ENCODE measurements at regions not wholly inside any gene's neighbourhood (a gene's known extent, or its start where the extent isn't known, plus 50 kb on each side); places are given as distances from the start of the nearest gene placed in this dataset.
"Not testable (repeated sequence)": the region's sequence is repeated elsewhere in the genome, so short reads cannot be mapped to it uniquely, and the experiment has no call there.

DNA sequence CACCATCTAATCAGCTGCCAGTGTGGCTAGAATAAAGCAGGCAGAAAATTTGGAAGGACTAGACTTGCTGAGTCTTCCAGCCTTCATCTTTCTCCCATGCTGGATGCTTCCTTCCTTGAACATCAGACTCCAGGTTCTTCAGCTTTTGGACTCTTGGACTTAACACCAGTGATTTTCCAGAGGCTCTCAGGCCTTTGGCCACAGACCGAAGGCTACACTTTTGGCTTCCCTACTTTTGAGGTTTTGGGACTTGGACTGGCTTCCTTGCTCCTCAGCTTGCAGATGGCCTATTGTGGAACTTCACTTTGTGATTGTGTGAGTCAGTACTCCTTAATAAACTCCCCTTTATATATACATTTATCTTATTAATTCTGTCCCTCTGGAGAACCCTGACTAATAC lies 129.8 kb upstream of the MB21D2 start:
- not testable (repeated sequence) for DNase-seq

DNA sequence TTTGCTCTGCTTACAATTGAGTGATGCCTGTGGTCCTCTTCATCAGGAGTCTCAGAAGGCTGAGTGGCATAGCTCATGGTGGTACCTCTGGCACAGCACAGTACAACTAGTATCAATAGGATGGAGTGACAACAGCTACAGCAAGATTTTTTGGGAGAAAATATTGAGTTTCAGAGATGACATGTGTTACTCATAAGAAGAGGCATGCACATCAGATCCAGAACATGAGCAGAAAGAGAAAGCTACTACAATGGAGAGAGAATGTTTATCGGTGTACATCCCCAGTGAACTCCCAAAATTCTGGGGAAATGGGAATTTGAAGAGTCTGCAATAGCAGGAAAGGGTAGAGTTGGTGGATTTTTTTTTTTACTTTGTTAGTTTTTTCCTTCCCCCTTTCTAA lies 130.5 kb upstream of the MB21D2 start:
- no peak for DNase-seq

DNA sequence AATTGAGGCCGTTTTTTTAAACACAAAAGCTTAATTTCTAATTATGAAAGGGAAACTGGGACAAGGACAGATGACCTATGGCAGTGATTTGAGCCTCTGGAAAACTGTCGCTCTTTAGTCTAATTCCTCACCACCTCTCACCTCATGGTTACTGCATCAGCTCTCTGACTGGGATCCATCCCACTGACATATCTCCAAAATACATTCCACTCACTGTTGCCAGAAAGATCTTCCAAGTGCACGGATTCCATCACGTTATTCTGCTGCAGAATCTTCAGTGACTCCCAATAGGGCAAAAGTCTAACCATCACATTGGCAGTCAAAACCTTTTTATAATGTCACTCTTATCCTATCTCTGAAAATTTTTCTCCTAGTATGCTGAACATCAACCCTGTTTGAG lies 132.3 kb upstream of the MB21D2 start:
- no peak for DNase-seq

DNA sequence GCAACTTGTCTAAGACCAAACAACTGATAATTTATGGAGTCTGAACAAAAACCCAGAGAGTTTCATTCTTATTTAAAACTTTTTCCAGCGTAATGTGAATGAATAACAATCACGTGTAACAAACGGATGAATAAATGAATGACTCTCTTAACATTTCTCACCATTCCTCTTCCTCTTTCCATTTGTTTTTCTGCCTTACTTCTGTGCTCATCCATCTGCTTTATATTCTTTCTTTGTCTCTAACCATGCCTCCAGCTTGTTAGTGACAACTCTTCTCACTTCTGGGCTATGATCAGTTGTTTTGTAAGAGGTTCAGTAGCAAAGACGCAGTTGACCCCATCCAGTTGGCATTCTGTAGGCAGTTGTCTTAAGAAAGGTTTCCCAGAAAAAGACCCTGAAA lies 133.7 kb upstream of the MB21D2 start:
- DNase-seq, result no peak

DNA sequence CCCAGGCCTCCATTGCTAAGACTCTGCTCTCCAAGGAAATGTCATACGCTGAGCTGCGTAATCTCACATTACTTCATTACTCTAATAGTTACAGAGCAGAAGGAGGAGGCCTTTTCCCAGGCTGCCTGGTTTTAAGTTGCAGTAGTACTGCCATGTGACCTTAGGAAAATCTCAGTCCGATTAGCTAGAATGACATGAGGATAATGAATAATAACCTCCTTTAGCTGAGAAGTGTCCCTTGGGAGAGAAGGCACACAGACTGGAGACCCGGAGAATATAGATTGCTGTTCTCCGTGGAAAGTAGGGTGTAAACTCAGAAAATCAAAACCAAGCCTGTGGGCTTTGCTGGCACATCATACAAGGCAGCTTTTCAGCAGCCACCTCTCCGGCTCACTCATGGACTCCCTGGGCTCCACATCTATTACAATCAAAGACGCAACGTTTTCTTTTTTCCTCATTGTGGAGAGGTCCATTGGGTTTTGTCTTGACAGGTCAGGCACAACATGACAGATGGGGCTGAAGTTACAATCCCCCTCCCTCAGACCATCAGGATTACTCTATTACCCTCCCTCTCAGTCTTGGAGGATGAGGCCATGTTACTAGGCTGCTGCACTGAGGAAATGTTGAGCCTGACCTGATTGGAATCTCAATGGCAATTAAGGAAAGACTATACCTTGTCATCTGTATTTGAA lies 134.8 kb upstream of the MB21D2 start:
- no peak for DNase-seq

DNA sequence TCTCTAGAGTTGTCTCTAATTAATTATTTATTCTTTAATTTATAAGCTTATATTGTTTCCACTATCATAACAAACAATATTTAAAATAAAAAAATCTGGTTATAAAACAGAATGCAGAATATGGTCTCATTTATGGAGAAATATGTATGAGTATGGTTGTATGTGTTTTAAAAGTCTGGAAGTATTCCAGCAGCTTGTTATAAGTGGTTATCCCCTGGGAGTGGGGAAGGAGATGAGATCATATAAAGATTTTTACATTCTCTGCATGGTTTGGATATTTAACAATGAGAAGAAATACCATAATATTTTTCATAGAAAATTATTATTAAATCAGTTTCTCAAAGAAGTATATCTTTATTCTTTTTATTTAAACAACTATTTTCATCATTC lies 135.4 kb upstream of the MB21D2 start:
- DNase-seq, result peak; percentile 35

DNA sequence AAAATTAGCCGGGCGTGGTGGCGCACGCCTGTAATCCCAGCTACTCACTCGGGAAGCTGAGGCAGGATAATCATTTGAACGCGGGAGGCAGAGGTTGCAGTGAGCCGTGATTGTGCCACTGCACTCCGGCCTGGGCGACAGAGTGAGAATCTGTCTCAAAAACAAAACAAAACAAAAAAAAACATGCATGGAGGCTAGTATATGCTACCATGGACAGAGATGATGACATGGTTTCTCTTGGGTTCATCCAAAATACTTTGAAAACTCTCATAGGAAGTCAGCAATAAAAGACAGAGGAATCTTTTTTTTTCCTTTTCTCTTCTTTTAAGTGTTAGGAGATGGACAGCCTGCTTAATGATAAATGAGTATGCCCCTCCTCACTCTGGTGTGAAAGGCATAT lies 137.7 kb upstream of the MB21D2 start:
- no peak for DNase-seq

DNA sequence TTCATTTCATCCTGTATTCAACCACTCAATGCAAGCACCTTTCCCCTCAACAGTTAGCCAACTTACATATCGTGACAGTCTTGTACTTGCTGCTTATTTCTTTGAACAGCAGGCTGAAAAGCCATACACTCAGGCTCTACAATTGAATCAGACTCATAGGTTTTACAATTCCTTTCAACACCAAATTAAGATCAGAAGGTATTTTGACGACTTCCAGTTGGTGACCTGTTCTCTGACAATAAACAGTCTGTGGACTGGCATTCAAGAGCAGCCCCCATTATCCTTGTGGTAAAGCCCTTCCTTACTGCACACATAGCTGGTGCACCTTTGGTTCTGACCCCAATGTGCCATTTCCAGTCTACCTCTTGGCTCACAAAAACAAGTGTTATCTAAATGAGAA lies 140.0 kb upstream of the MB21D2 start:
- DNase-seq, result no peak

DNA sequence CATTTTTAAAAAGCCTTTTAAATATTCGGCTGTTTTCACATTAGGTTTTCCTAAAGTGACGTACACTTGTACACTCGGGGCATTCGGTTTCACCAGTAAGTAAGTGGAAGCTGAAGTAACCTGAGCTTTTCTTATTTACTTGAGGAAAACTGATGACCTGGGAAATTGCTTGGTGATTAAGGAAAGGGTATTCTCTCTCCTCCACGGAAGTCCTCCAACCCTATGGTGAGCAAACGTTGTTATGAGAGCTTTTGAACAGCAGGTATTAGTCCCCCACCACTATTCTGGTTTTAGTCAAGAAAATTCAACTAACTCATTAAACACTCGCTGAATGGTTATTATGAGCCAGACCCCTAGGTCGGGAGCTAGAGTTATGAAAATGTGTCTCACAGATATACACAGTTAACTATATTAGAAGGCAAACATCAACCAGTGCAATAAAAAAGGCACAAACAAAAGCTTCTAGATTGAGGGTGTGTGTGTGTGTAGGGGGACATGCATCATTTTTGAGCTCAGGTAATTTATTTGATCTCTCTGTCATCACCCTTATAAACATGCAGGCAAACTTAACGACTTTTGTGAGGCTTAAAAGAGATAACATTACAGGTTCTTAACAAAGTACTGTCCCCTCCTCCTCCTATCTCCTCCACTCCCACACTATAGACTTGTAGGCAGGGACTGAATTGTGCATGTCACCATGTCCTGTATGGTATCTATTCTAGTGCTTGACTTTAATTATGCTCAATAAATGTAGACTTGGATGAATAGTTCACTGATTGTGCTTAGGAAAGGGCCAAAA lies 143.3 kb upstream of the MB21D2 start:
- DNase-seq, result no peak

DNA sequence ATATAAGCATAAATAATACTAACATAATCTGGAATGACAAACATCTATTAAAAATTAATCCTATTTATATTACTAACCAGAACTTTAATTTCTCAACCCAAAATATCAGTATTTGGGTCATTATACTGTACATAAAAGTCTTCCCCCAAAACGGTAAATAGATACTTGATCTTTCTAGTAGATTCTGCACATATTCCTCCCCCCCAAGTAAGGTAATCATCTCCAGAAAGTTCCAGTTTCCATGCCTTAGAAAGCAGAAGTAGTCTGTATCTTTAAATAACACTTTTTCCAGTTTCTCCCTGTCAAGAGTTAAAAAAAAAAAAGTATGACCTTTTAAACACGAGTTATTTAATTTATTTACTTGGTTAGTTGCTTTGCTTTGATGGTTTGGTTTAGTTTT lies 150.7 kb upstream of the MB21D2 start:
- DNase-seq, result no peak

DNA sequence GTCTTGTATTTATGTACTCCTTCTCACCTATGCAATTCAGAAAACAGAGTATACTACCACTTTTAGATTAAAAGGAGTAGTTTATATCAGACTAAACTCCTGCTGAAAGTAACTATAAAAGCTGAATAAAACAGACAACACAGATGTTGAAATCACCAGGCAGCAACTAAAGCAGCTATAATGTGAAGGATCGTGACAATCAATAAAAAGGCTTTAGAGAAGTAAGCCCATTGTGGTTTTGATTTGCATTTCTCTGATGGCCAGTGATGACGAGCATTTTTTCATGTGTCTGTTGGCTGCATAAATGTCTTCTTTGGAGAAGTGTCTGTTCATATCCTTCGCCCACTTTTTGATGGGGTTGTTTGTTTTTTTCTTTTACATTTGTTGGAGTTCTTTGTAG lies 152.1 kb upstream of the MB21D2 start:
- not testable (repeated sequence) for DNase-seq

DNA sequence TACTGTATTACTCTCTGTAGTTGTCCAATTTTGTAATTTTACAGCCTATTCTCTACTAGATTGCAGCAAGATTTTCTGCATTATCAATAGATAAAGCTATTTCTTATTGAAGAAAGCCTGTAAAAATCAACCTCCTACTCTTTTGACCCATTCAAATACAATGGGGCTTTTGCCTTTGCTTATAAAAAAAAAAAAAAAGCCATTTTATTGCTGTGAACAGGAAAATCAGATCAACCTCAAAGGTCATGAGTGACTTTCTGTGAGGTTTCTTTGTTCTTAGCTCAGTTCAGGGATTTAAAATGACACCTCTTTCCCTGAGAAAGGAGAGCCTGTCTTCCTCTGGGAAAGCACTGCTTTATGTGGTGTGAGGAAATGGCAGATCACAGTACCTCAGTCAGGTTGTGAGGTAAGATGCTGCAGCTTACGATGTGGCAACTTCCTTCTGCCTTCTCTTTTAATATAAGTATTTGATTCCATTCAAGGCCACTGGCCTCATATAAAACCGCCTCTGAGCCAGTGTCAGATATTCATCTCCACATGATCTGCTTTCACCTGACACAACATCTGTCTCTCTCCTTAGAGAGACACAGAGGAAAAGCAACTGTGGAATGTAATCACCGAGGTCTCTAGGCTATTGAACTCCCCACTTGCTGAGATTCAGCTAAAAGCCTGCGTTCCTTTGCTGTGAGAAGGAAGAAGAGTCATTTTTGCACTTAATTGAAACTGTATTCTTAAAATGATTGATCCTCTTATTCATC lies 161.5 kb upstream of the MB21D2 start:
- no peak for DNase-seq

DNA sequence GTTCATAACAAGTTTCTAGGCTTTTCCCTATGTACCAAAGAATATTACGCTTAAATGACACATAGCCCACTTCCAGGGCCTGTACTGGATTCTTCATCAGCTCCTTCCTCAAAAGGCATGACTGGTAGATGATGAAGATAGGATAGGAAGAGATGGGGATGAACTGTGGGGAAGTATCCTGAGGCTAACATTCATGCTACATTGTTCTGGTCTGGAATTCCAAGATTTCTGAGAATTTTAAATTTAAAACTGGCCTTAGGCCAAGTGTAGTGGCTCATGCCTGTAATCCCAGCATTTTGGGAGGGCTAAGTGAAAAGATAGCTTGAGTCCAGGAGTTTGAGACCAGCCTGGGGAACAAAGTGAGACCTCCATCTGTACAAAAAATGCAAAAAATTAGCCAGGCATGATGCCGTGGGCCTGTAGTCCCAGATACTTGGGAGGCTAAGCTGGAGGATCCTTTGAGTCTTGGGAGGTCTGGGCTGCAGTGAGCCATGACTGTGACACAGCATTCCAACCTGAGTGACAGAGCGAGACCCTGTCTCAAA lies 160.1 kb upstream of the PLAAT1 start:
- DNase-seq, result peak; percentile 15

DNA sequence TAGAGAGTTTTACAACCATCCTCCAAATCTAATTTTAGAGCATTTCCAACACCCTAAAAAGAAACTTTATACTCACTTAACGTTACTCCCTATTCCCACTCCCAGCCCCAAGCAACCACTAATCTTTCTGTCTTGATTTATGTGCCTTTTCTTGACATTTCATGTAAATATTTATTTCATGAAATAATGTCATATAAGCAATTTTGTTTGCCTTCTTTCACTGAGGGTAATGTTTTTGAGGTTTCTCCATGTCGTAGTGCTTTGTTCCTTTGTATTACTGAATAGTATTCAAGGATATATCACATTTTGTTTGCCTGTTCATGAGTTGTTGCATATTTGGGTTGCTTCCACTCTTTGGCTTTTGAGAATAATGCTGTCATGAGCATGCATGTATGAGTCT lies 155.4 kb upstream of the PLAAT1 start:
- no peak for DNase-seq

DNA sequence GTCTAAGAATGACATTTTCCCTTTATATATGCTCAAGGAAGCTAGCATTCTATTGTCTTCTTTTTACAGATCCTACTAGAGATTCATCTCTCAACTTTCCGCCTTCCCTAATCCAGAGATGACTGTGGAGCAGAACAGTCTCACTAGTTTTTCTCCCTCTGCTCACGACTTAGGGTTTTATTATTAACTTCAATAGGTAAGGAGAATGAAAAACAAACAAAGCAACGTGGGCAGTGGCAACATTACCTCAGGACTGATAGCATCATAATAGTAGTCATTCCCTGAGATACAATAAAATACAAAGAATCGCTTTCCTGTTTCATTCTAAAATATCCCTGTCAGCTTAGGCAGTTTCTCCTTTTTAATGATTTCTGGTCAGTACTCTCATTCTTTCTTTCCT lies 154.3 kb upstream of the PLAAT1 start:
- no peak for DNase-seq

DNA sequence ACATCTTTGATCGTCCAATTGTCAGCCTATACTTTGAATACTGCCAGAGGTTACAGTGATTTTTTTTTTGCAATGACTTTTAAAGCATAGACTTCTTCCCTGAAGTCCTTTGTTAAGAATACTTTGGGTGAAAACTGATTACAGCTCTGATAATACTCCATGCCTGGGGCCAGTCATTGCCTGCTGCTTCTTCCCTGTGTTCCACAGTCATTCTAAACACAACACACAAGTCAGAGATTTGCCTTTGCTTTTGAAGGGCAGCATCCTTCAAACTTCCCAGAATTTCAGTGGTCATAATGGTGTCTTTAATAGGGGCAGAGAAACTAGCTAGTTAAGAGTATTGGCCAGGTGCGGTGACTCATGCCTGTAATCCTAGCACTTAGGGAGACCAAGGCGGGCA lies 153.7 kb upstream of the PLAAT1 start:
- DNase-seq, result no peak

DNA sequence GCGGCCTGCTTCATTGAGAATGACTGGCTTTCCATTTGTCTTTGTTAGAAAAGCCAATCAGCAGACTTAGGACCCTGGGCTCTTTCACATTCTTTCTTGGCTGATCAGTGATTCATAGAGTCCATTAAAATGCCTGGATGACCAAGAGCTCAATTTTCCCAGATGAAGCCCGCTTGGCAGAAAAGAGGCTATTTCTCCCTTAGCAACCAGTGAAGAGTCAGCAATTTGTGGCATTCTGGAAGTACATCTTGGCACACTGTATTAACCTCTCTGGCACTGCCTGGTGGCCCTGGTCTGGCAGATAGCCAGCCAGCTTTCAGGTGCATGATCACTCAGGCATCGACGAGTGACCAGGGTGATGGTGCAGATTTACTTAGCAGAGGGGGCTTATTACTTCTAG lies 145.7 kb upstream of the PLAAT1 start:
- peak; percentile 5 for DNase-seq

DNA sequence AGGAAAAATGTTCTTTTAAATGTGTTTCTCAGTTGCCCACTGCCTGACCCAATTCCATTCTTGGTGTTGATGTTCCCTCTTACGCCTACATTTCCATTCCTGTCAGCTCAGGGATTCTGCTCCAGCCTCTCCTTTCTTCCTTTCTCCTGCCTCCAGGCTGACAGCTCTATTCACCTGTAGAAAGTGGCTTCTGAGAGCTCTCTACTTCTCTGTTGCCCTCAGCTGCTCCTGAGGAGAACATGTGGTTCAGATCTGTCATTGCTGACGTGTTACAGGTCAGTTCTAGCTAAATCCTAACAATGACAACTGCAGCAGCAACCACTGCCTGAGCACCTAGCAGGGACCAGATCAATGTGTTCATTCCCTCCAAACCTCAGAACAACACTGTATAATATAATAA lies 144.9 kb upstream of the PLAAT1 start:
- DNase-seq, result no peak

DNA sequence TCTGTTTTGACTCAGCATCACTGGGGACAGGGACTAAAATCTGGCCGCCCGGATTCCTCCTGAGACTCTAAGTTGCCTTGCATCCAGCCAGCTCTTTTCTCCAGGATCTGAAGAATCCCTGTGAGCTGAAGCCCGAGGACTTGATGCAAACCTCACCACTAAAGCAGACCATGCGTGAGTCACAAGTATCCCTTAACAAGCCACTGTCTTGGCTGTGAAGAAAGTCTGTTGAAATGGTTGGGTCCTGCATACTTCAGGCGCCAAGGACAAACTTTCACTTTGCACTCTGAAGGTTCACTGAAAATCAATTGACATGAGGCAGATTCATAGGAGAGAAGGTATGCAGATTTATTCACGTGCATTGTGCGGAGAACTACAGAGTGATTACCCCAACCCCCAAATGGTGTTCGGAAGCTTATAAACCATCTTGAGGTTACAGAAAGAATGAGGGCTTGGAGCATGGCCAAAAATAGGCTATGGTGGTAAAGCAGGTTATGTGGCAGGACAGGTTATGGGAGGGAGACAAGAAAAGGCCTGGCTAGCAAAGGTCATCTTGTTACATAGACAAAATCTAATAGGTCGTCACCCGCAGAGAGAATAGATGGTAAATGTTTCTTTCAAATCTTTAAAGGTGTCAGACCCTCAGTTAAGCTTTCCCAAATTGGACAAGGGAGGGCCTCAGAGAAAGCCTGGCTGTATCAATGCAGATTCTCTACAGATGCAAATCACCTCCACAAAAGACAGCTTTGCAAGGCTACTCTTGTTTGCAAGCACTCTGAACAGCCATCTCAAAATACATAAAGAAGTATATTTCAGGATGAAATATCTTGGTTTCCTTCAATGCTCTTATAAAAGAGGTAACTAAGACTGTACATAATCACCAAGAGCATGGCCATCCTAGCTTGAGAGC lies 126.3 kb upstream of the PLAAT1 start:
- no peak for DNase-seq

DNA sequence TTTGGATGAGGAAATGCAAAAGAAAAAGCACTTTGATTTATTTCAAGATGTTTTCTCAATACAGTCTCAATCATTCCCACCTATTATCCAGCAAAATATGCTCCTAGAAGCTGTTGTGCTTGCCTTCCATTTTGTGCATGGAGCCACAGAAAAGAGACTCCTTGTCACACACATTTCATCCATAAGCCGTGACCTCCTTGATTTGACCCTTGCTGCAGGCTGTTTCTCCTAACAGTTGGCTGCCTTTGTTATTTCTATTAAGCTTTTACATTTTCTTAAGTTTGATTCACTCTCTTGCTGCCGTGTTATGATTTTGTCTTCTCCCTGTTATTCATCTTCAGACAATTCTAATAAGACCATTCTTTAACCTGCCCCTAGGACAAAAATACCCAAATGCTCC lies 124.2 kb upstream of the PLAAT1 start:
- no peak for DNase-seq

DNA sequence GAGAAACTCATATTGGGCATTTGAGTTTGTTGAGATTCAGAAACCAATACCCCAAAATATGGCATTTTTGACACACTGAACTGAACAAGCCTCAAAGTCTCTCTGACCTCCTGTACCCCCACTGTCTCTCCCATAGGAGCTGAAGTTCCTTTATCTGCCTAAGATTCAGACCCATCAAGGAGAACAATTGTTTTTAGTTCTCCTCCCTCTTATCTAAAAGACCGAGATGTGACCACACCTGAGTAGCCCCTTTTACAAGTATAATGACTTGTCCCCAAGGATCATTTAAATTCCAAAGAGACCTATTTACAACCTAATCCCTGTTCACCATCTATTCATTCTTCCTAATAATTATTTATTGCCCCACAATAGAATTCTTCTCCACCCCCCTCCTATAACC lies 122.1 kb upstream of the PLAAT1 start:
- no peak for DNase-seq

DNA sequence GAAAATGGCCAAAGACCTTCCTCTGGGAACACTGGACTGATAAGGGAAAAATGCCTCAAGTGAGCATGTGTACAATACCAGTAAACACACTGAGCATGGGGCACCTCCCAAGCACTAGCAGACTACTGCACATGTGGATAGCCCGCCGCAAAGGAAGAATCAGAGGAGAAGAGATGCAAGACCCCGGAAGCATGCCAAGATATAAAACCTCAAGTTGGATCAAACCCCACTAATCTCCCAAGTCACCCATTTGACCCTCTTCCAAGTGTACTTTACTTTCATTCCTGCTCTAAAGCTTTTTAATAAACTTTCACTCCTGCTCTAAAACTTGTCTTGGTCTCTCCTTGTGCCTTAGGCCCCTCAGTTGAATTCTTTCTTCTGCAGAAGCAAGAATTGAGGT lies 121.1 kb upstream of the PLAAT1 start:
- no peak for DNase-seq

DNA sequence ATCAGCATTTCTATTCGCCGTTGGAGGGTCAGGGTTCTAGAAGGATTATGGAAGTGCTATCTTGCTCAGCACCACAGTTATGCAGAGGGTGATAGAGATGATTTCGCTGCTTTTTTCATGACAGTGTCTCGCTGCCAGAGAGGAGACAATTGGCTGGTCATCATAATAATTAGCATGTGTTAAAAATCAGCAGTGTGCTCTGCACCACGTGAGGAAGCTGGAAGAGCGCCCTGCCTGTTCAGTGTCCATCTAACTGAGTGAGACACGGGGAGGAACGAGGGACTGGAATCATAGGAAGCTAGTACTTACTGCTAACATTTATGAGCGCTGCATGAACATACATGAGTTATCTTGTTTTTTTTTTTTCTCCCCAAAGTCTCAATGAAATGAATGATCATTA lies 116.2 kb upstream of the PLAAT1 start:
- DNase-seq, result no peak

Data from EL (cell line).